ENCODE measurements at regions not wholly inside any gene's neighbourhood (a gene's known extent, or its start where the extent isn't known, plus 50 kb on each side); places are given as distances from the start of the nearest gene placed in this dataset.

- Histone ChIP-seq H3K36me3 (no peaks in the 10 kb centered on the region), H3K27me3 (no peaks in the 10 kb centered on the region), H3K27ac (no peak overlapping the region), H3K4me1 (no peaks in the 10 kb centered on the region), H3K9me3 (peaks cover 0 to 2% (median 0%) of the 10 kb centered on the region in 4 donors), H3K4me3 (no peak overlapping the region)
- TF ChIP-seq POLR2A (IDR thresholded peaks at IDR 0.05), result no peak
- TF ChIP-seq, protein P1, sequence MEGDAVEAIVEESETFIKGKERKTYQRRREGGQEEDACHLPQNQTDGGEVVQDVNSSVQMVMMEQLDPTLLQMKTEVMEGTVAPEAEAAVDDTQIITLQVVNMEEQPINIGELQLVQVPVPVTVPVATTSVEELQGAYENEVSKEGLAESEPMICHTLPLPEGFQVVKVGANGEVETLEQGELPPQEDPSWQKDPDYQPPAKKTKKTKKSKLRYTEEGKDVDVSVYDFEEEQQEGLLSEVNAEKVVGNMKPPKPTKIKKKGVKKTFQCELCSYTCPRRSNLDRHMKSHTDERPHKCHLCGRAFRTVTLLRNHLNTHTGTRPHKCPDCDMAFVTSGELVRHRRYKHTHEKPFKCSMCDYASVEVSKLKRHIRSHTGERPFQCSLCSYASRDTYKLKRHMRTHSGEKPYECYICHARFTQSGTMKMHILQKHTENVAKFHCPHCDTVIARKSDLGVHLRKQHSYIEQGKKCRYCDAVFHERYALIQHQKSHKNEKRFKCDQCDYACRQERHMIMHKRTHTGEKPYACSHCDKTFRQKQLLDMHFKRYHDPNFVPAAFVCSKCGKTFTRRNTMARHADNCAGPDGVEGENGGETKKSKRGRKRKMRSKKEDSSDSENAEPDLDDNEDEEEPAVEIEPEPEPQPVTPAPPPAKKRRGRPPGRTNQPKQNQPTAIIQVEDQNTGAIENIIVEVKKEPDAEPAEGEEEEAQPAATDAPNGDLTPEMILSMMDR (IDR thresholded peaks at IDR 0.05), result no peak
- DNase-seq, result no peak
Measured at GRCh38 chr3:124373524-124373923, 356.7 kb upstream of the UMPS start.

DNA sequence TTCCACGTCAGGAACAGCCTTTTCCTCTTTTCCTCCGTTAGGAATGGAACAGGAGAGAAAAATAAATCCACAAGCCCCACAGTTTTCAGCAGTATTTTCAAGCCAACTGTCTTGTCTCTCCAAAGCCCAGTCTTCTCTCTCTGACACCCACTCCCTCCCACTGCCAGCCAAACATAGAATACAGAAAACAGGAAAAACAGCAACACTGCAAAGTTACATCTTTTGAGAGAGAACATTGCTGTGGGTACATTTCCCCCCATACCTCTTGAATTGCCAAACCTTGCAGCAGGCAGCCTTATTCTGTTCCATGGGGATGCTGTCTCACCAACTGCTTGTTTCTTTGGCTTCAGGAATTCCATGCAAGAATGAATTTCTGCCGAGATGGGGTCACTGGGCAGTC, 355.7 kb upstream of the UMPS start:
- Histone ChIP-seq H3K9me3 (peaks cover 0 to 2% (median 0%) of the 10 kb centered on the region in 4 donors), H3K36me3 (no peaks in the 10 kb centered on the region), H3K27ac (no peak overlapping the region), H3K27me3 (no peaks in the 10 kb centered on the region), H3K4me1 (no peaks in the 10 kb centered on the region), H3K4me3 (no peak overlapping the region)
- DNase-seq, result no peak
- no peak for TF ChIP-seq POLR2A (IDR thresholded peaks at IDR 0.05)

- DNase-seq, result no peak
- peaks cover 0 to 2% (median 0%) of the 10 kb centered on the region in 4 donors for H3K9me3 ChIP-seq
- no peaks in the 10 kb centered on the region for H3K4me1 ChIP-seq
- TF ChIP-seq, protein P1 (IDR thresholded peaks at IDR 0.05), result no peak
- no peak for TF ChIP-seq POLR2A (IDR thresholded peaks at IDR 0.05)
- no peak overlapping the region for H3K4me3 ChIP-seq
- H3K27ac ChIP-seq, result no peak overlapping the region
- no peaks in the 10 kb centered on the region for H3K36me3 ChIP-seq
- H3K27me3 ChIP-seq, result no peaks in the 10 kb centered on the region
Measured at GRCh38 chr3:124381575-124382333, 348.5 kb upstream of the UMPS start.

DNA sequence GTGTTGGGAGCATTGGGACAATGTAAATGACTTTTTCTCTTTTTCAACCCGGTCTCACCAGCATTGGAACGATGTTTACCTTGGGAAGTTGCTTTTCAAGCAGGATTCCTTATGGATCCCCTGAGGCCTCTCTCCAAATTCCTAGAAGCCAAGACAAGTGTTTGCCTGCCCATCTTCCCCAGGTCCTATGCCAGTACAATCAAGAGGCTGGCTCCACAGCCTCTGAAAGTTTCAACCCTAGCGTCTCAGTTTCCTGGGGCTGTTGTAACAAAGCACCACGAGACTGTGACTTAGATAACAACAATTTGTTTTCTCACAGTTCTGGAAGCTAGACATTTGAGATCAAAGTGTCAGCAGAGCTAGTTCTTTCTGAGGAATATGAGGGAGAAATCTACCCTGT, 347.2 kb upstream of the UMPS start:
- Histone ChIP-seq H3K27ac (no peak overlapping the region), H3K27me3 (no peaks in the 10 kb centered on the region), H3K9me3 (no peaks in the 10 kb centered on the region), H3K36me3 (no peaks in the 10 kb centered on the region), H3K4me3 (no peak overlapping the region), H3K4me1 (no peaks in the 10 kb centered on the region)
- no peak for TF ChIP-seq POLR2A (IDR thresholded peaks at IDR 0.05)
- TF ChIP-seq, protein P1 (IDR thresholded peaks at IDR 0.05), result no peak
- no peak for DNase-seq

DNA sequence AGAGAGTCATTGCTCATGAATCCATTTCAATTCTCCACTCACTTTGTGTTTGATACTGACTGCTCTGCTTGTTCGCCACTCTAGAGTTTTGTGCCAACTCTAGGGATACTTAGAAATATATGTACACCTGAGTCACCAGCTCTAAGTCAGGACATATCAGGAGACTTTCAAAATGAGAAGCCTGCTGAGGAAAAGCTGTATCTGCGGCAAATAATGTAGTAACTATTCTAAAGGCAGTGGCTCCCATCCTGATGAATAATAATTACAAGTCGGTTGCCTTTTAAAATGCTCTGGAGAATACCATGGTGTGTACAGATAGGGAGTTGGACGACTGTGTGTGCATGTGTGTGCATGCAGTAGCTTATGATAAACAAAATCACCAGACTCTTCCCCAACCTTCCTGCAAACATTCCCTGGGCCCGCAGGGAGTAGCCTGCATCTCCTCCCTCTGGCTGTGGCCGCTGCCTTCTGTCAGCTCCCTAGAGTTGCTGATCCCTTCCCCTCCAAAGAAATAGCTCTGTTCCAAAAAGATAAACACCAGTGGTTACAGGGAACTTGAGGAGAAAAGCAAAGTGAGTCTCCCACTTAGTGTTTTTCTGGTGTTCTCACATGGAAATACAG, 346.3 kb upstream of the UMPS start:
- H3K27ac ChIP-seq, result no peak overlapping the region
- no peak for DNase-seq
- TF ChIP-seq POLR2A (IDR thresholded peaks at IDR 0.05), result no peak
- TF ChIP-seq, protein P1 (IDR thresholded peaks at IDR 0.05), result no peak
- H3K4me3 ChIP-seq, result no peak overlapping the region
- no peaks in the 10 kb centered on the region for H3K36me3 ChIP-seq
- no peaks in the 10 kb centered on the region for H3K27me3 ChIP-seq
- H3K9me3 ChIP-seq, result no peaks in the 10 kb centered on the region
- no peaks in the 10 kb centered on the region for H3K4me1 ChIP-seq

DNA sequence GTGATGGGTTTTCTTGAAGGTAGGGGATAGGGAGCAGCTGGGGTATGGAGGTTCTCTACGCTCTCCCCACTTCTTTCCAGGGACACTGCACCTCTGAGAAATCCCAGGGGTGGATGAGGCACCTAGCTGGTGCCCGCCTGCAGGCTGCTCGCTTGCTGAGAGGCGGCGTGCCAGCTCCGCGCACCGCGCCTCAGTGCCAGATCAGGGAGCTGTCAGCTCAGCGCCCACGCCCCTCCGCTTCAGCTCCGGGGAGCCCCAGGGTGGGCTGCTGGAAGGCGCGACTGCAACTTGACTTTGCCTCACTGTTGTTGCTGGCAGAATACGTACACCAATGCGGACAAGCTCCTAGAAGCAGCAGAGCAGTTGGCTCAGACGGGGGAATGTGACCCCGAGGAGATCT, 345.7 kb upstream of the UMPS start:
- no peak overlapping the region for H3K27ac ChIP-seq
- no peak for DNase-seq
- TF ChIP-seq, protein P1 (IDR thresholded peaks at IDR 0.05), result no peak
- TF ChIP-seq POLR2A (IDR thresholded peaks at IDR 0.05), result no peak
- H3K4me1 ChIP-seq, result no peaks in the 10 kb centered on the region
- H3K9me3 ChIP-seq, result no peaks in the 10 kb centered on the region
- H3K4me3 ChIP-seq, result no peak overlapping the region
- H3K27me3 ChIP-seq, result no peaks in the 10 kb centered on the region
- no peaks in the 10 kb centered on the region for H3K36me3 ChIP-seq

Measured in Peyer's patch (tissue), 4 donors.